Activated CD4-positive, alpha-beta T cell treated with anti-CD3 and anti-CD28 coated beads for 24 hours (primary cell): ENCODE measurements at regions not wholly inside any gene's neighbourhood (a gene's known extent, or its start where the extent isn't known, plus 50 kb on each side); places are given as distances from the start of the nearest gene placed in this dataset.

Source experiments
- DNase-seq, 2 donors: peaks; one replicate each; pipeline ENCODE4 v3.0.0-alpha.2; 2020; ENCODE audit warnings: low read depth in 2 of 2

- DNase-seq = no peak
These were observed 137.5 kb downstream of the ICE1 start for GRCh38 chr5:5560016-5560415.

DNA sequence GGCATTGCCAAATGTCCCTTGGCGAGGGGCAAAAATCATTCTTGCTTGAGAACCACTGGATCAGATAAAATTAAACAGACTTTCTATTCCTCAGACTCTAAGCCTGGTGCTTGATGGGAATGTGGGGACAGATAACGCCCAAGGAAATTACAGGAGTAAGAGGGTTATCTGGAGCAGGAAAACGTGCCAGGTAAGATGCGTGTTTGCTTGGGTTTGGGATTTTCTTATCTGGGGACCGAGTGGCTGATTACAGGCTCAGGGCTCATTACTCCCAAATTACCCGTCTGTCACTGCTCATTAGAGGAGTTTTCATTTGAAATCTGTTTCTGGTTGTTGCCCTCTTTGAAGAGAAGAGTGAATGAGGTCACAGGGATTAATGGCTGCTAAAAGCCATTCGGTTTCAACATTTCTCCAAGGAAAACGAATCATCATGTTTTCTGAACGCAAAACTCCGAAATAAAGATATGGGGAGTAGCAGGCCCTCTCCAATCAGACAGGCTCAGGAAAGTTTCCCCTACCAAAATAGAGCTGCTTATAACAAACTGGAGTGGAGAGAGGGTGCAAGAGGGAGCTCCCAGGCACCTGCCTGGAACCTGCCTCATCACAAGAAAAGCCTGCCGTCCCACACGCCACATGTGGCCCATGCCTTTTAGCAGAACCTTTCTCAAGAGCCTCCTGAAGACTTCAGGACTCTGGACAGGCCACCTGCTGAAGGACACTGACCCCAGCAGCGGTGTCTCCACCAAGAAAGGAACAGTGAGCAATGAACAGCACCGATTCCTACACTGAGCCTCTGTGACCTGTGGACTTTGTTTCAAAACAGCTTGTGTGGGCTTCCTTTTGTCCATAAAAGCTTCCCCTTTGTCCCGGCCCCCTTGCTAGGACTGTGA lies 136.4 kb downstream of the ICE1 start:
- DNase-seq = no peak

DNA sequence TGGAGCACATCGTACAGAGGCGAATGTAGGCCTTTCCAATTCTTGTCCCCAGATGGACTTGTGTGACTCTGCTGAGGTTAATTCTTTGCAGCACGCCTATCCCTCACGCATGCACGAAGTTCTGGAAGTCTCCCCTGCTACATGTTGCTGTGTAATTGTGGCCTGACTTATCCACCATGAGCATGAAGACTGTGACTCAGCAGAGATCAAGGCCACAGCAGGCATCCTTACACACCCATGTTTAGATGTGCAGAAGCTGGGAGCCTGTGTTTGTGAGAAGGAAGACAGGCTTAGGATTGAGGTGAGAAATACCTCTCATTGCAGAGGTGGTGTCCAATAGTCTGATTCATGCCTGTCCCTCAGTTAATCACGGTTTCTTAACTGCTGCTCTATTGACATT lies 135.6 kb downstream of the ICE1 start:
- DNase-seq = no peak

- no peak for DNase-seq
These were observed 129.0 kb downstream of the ICE1 start for GRCh38 chr5:5551499-5551898.

- DNase-seq = no peak
These were observed 123.9 kb downstream of the ICE1 start for GRCh38 chr5:5546408-5546807.

GRCh38 chr5:5544094-5544663 lies 121.7 kb downstream of the ICE1 start:
- DNase-seq = no peak

GRCh38 chr5:5542654-5543053 lies 120.2 kb downstream of the ICE1 start:
- DNase-seq = no peak

DNA sequence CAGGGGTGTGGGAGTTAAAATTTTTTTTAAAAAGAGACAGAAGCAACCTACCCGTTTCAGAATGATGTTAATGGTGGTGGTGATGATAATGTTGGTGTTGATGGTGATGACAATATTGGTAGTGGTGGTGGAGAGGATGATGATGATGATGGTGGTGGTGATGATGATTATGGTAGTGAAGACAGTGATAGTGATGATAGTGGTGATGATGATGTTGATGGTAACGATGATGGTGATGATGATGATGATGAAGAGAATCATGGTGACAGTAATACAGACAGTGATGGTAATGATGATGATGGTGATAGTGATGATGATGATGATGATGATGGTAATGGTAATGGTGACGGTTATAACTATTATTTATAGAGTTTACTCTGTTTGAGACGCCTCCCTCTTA lies 117.6 kb downstream of the ICE1 start:
- DNase-seq = no peak
